ENCODE measurements at regions not wholly inside any gene's neighbourhood (a gene's known extent, or its start where the extent isn't known, plus 50 kb on each side); places are given as distances from the start of the nearest gene placed in this dataset.

DNA sequence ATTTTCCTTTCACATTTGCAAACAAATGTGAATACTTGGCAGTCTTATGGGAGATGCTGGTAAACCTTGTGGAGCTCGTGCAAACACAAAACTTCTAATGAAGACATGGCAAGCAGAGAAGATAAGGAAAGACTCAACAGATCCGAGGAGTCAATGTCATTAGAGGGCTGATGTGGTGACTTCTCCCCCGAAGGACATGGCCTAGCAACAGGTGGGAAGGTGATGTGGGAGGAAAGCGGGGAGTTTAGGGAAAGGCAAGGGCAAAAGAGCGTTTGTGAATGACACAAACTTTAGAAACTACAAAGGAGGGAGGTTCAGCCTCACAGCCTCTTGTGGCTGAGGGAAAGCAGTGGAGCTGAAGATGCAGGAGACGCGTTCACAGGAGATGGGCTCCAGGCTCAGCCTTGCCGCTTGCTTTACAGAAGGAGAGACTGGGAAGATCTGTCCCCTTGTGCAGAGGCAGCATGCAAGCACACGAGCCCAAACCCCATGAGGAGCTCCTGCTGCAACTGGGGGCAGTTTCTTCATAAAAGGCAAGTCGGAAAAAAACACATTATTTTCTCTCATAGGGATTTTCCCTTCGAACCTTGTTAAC is 86.6 kb downstream of the SOWAHC start:
- TF ChIP-seq, protein P1, sequence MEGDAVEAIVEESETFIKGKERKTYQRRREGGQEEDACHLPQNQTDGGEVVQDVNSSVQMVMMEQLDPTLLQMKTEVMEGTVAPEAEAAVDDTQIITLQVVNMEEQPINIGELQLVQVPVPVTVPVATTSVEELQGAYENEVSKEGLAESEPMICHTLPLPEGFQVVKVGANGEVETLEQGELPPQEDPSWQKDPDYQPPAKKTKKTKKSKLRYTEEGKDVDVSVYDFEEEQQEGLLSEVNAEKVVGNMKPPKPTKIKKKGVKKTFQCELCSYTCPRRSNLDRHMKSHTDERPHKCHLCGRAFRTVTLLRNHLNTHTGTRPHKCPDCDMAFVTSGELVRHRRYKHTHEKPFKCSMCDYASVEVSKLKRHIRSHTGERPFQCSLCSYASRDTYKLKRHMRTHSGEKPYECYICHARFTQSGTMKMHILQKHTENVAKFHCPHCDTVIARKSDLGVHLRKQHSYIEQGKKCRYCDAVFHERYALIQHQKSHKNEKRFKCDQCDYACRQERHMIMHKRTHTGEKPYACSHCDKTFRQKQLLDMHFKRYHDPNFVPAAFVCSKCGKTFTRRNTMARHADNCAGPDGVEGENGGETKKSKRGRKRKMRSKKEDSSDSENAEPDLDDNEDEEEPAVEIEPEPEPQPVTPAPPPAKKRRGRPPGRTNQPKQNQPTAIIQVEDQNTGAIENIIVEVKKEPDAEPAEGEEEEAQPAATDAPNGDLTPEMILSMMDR (conservative IDR thresholded peaks at IDR 0.05; ENCODE audit: low read depth, low read length), result no peak
- TF ChIP-seq EZH2phosphoT487 (IDR thresholded peaks at IDR 0.05; ENCODE audit: borderline replicate concordance, low read length), result no peak
- no peak for TF ChIP-seq EZH2 (IDR thresholded peaks at IDR 0.05; ENCODE audit: low read length, unreplicated experiment)
